CD4-positive, alpha-beta T cell treated with Interleukin-6 for 4 hours (primary cell): ENCODE measurements at regions not wholly inside any gene's neighbourhood (a gene's known extent, or its start where the extent isn't known, plus 50 kb on each side); places are given as distances from the start of the nearest gene placed in this dataset.
"Not testable (repeated sequence)": the region's sequence is repeated elsewhere in the genome, so short reads cannot be mapped to it uniquely, and the experiment has no call there.

ENCODE experiments used
- DNase-seq: peaks from one replicate; pipeline ENCODE4 v3.0.0-alpha.2; 2020; ENCODE audit warnings: mixed read lengths

DNA sequence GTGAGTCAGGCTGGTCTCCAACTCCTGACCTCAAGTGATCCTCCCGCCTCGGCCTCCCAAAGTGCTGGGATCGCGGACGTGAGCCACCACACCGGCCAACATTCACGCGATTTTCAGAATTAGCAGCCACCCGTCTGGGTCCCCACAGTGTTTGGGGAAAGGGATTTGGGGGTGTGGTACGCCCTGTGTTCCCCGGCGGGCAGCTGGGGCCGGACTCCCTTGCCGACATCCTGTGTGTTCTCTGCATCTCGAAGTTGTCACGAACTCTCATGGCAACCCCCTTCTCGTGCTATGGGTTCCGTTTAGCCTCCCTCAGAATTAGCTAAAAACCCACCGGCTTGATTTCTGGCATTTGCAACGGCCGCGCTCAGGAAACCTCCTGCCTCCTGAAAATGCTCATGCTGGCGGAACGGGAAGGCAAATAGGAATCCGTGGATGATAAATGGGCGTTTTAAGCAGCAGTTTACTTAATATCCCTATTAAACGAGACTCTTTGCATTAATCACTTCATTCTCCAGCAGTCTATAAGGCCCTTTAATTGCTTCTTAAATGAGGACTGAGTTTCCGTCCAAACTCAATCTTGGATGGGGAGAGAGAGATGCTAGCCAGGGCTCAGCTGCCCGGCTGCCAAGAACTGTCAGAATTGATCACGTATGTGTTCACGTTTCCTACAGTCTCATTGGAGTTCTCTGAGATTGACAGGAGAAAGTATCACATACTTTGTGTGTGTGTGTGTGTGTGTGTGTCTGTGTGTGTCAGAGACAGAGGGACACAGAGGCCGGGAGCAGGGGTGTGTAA lies 78.9 kb upstream of the PPP2R3B start:
- DNase-seq, result no peak

- DNase-seq, result not testable (repeated sequence)
Observed at GRCh38 chrX:466836-467235, 80.1 kb upstream of the PPP2R3B start.

- not testable (repeated sequence) for DNase-seq
Observed at GRCh38 chrX:467686-468085, 81.0 kb upstream of the PPP2R3B start.

GRCh38 chrX:468979-469378 lies 82.3 kb upstream of the PPP2R3B start:
- DNase-seq, result no peak

DNA sequence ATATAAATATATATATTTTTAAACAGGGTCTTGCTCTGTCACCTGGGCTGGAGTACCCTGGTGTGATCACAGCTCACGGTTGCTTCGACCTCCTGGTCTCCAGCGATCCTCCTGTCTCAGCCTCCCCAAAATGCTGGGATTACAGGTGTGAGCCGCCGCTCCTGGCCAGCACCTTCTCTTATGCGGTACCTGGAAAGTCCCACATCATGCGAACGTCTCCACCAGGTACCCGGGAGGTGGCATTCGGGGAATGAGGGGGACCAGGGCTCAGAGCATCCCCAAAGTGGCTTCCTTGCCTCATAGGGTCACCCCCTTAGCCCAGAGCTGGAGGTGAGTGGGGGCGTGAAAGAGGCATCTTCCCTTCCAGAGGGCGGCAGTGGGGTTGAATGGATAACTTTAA lies 84.0 kb upstream of the PPP2R3B start:
- no peak for DNase-seq

- DNase-seq, result no peak
Observed at GRCh38 chrX:471281-471680, 84.6 kb upstream of the PPP2R3B start.

DNA sequence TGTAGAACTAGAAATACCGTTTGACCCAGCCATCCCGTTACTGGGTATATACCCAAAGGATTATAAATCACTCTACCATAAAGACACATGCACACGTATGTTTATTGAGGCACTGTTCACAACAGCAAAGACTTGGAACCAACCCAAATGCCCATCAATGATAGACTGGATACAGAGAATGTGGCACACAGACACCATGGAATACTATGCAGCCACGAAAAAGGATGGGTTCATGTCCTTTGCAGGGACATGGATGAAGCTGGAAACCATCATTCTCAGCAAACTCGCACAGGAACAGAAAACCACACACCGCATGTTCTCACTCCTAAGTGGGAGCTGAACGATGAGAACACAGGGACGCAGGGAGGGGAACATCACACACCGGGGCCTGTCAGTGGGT lies 85.6 kb upstream of the PPP2R3B start:
- not testable (repeated sequence) for DNase-seq

- no peak for DNase-seq
Observed at GRCh38 chrX:475926-476723, 89.4 kb upstream of the PPP2R3B start.

DNA sequence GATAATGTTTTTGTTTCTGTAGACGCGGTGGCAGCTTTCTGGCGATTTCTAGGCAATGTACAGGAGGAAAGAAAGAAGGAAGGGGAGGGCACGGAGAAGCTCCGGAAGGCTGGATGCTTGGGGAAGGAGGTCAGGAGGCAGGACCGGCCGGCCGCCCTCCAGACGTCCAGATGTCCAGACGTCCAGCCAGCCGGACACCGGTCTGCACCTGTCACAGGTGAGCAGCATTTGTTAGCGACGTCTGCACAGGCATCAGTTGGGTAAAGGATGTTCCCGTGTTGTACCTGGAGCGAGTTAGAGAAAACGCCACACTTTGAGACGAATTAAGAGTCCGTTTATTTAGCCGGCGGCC lies 90.0 kb upstream of the PPP2R3B start:
- DNase-seq, result no peak

GRCh38 chrX:477441-478012 lies 90.8 kb upstream of the PPP2R3B start:
- DNase-seq, result no peak

GRCh38 chrX:479273-479981 lies 92.7 kb upstream of the PPP2R3B start:
- DNase-seq, result no peak

DNA sequence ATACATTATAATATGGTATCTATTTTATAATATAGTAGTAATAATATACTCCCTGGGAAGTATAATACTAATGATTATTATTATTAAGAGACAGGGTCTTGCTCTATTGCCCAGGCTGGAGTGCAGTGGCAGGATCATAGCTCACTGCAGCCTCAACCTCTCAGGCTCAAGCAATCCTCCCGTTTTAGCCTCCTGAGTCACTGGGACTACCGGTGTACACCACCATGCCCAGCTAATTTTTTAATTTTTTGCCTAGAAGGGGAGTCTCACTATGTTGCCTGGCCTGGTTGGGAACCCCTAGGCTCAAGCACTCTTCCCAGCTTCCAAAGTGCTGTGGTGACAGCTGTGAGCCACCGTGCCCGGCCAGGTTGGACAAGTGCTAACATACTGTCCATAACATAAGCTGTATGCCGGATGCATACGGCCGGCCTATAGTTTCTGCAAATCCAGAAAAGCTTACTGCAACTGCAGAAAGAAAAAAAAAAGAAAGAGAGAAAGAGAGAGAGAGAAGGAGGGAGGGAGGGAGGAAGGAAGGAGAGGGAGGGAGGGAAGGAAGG lies 94.2 kb upstream of the PPP2R3B start:
- no peak for DNase-seq

DNA sequence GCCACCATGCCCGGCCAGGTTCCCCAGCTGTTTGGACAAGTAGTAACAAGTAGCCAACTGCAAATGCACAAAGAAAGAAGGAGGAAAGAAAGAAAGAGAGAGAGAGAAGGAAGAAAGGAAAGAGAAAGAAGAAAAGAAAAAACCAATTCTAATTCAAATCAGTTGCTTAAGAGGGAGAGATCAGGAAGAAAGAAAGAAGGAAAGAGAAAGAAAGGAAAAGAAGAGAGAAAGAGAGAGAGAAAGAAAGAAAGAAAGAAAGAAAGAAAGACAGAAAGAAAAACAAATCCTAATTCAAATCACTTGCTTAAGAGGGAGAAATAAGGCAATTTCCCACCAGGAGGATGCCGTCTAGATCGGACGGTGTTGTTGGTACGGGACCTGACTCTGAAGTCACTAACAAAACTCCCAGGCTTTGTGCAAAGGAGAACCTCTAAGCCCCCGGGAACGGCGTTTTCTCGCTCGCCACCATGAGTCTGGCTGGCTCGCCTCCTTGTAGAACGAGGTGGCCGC lies 95.5 kb upstream of the PPP2R3B start:
- no peak for DNase-seq

DNA sequence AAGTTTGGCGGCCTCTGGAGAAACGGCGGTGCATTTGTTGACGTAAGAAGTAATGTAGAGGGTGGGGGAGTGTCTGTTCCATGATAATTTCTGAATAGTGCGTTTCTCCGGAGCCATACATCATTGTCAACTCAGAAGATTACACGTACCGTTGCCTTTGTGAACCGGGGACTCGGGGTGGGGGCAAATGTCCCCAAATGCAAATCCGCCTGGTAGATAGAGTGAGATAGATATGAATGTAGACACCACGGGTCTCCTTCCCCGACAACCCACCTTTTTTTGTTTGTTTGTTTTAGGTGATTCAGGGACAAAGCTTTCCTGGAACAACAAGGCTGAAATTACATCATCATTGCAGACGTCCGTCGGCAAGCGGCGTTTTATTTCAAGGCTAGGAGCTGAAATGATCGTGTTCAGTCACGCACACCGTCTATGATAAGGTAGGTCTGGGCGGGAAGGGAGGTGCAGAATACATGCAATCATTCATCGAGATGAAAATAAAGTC lies 96.0 kb upstream of the PPP2R3B start:
- no peak for DNase-seq

GRCh38 chrX:485368-485767 lies 98.7 kb upstream of the PPP2R3B start:
- DNase-seq, result no peak

GRCh38 chrX:486325-486724 lies 99.6 kb upstream of the PPP2R3B start:
- DNase-seq, result no peak

DNA sequence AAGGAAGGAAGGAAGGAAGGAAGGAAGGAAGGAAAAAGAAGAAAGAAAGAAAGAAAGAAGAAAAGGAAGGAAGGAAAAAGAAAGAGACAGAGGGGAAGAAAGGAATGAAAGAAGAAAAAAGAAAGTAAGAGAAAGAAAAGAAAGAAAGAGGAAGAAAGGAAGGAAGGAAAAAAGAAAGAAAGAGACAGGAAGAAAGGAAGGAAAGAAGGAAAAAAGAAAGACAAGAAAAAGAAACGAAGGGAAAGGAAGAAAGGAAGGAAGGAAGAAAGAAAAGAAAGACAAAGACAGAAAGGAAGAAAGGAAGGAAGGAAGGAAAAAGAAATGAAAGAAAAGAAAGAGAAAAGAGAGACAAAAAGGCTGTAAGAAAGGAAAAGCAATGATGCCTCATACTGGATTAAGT lies 101.1 kb upstream of the PPP2R3B start:
- no peak for DNase-seq

DNA sequence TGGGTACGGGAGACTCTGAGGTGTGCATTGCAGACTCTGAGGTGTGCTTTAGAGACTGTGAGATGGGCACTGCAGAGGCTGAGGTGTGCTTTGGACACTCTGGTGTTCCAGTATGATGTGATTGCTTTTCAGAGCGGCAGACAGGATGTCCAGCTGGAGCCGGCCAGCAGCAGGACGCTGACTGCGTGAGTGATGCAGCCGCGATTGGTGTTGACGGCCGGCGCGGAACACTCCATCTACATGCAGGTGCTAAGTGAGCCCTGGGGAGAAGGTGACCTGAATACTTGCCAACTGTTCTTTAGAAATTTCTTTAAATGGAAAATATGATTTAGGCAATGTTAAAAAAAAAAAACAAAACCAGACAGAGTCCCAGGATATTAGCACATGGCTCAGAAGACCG lies 103.1 kb upstream of the PPP2R3B start:
- DNase-seq, result no peak

DNA sequence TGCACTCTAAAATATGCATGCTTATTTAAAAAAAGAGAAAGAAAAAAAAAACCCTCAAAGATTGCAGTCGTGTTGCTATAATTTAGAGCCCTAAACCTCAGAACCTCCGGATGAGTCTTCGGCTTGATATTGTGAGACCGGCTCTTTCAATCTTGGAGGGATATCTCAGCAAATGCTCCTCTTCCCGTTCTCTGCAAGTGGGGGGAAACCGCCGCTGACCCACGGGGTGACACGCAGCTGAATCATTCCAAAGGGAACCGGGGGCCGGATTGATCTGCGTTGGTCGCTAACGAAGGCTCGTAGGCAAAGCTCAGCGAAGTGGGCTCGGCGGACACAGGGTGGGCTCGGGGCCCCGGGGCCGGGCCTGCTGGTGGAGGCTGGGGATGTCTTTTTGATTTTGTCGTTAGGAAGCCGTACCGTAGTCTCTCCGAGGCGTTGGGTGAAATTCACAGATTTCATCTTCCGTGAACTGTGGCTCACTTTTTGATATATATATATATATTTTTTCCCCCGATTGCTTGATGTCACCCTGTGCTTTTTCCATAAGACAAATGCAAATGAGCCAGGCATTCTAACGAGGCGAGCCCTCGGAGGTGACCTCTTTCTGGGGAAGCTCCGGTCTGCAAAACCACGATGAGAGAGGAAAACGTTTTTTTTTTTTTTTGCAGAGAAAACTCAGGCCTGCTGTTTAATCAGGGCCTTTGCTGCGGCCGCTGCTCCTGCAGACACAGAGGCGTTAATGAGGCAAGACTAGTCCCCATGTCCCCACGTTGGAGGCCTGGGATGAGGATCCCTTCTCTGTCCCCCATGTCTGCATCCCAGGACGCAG lies 110.7 kb upstream of the PPP2R3B start:
- DNase-seq, result no peak

DNA sequence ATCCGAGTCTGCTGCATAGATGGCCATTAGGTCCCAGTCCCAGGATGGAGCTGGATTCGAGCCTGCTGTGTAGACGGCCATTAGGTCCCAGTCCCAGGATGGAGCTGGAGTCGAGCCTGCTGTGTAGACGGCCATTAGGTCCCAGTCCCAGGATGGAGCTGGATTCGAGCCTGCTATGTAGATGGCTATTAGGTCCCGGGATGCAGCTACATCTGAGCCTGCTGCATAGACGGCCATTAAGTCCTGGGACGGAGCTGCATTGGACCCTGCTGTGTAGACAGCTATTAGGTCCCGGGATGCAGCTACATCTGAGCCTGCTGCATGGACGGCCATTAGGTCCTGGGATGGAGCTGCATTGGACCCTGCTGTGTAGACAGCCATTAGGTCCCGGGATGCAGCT lies 112.2 kb upstream of the PPP2R3B start:
- DNase-seq, result not testable (repeated sequence)

GRCh38 chrX:499870-500364 lies 113.2 kb upstream of the PPP2R3B start:
- DNase-seq, result no peak
